KMS-11 (cell line): ENCODE measurements at regions not wholly inside any gene's neighbourhood (a gene's known extent, or its start where the extent isn't known, plus 50 kb on each side); places are given as distances from the start of the nearest gene placed in this dataset.

ENCODE experiments used
- H2AFZ ChIP-seq: fragments of 200-600 bp; sonication (generic); 2 replicates; pipeline ENCODE4 v1.6.1; 2016; ENCODE audit warnings: antibody characterized with exemption, mixed run types, low read depth
- H3K27ac ChIP-seq: fragments of 200-600 bp; sonication (generic); 2 replicates; pipeline ENCODE4 v1.6.1; 2016; ENCODE audit warnings: mild to moderate bottlenecking, mixed run types
- H3K27me3 ChIP-seq: fragments of 200-600 bp; sonication (generic); 2 replicates; pipeline ENCODE4 v1.6.1; 2017; ENCODE audit warnings: mild to moderate bottlenecking, low read depth, mixed run types, moderate library complexity; ENCODE audit not compliant: insufficient read depth
- H3K36me3 ChIP-seq: fragments of 200-600 bp; sonication (generic); 2 replicates; pipeline ENCODE4 v1.6.1; 2017; ENCODE audit warnings: mild to moderate bottlenecking, mixed run types; ENCODE audit not compliant: insufficient read depth
- H3K4me1 ChIP-seq: fragments of 200-600 bp; sonication (generic); 2 replicates; pipeline ENCODE4 v1.6.1; 2016; ENCODE audit warnings: mild to moderate bottlenecking, low read depth, mixed run types; ENCODE audit not compliant: poor library complexity, severe bottlenecking
- H3K4me2 ChIP-seq: fragments of 200-600 bp; sonication (generic); 2 replicates; pipeline ENCODE4 v1.7.0; 2016; ENCODE audit warnings: mild to moderate bottlenecking, mixed run types
- H3K4me3 ChIP-seq: fragments of 200-600 bp; sonication (generic); IDR thresholded peaks from 2 replicates; pipeline ENCODE4 v1.6.1; 2017; ENCODE audit warnings: low read depth, low read length, mixed read lengths; ENCODE audit not compliant: insufficient read depth
- H3K79me2 ChIP-seq: fragments of 200-600 bp; sonication (generic); 2 replicates; pipeline ENCODE4 v1.6.1; 2016; ENCODE audit warnings: low read depth, mixed run types; ENCODE audit not compliant: insufficient read depth
- H3K9ac ChIP-seq: fragments of 200-600 bp; sonication (generic); 2 replicates; pipeline ENCODE4 v1.6.1; 2016; ENCODE audit warnings: mild to moderate bottlenecking, mixed run types
- H4K20me1 ChIP-seq: fragments of 200-600 bp; sonication (generic); 2 replicates; pipeline ENCODE4 v1.6.1; 2016; ENCODE audit warnings: mild to moderate bottlenecking, mixed run types; ENCODE audit not compliant: insufficient read depth
- TF ChIP-seq, protein P1 (sequence below): fragments of 200-600 bp; sonication (generic); conservative IDR thresholded peaks from 2 replicates; pipeline ENCODE4 v1.6.1; 2017; ENCODE audit warnings: low read depth, mild to moderate bottlenecking, antibody characterized with exemption, low read length, moderate library complexity, mixed read lengths

DNA sequence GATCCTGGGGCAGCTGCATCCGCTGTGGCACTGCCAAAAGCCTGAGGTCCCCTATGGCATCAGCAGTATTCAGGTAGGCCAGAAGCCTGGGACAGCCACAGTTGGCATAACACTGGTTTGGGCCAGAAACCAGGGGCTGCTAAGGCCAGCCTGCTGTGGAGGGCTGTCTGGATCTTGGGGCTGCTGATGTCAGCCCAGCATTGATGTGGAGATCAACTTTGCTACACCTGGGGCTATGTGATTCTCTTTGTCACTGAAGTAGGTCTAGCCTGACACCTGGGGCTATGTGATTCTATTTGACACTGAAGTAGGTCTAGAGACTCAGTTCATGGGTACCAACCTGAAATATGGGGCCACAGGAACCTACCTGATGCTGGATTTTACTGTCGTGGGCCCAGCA is 411.5 kb downstream of the RASEF start:
- H3K4me2 ChIP-seq = no peak overlapping the region
- TF ChIP-seq, protein P1, sequence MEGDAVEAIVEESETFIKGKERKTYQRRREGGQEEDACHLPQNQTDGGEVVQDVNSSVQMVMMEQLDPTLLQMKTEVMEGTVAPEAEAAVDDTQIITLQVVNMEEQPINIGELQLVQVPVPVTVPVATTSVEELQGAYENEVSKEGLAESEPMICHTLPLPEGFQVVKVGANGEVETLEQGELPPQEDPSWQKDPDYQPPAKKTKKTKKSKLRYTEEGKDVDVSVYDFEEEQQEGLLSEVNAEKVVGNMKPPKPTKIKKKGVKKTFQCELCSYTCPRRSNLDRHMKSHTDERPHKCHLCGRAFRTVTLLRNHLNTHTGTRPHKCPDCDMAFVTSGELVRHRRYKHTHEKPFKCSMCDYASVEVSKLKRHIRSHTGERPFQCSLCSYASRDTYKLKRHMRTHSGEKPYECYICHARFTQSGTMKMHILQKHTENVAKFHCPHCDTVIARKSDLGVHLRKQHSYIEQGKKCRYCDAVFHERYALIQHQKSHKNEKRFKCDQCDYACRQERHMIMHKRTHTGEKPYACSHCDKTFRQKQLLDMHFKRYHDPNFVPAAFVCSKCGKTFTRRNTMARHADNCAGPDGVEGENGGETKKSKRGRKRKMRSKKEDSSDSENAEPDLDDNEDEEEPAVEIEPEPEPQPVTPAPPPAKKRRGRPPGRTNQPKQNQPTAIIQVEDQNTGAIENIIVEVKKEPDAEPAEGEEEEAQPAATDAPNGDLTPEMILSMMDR = no peak

GRCh38 chr9:82665324-82665723 is 397.6 kb downstream of the RASEF start:
- H3K27ac ChIP-seq = no peak overlapping the region
- no peak overlapping the region for H3K4me2 ChIP-seq
- H2AFZ ChIP-seq = no peak overlapping the region
- H3K79me2 ChIP-seq = no peaks in the 10 kb centered on the region
- no peaks in the 10 kb centered on the region for H3K4me1 ChIP-seq
- H3K9ac ChIP-seq = no peak overlapping the region
- no peaks in the 10 kb centered on the region for H3K27me3 ChIP-seq
- no peaks in the 10 kb centered on the region for H4K20me1 ChIP-seq
- H3K4me3 ChIP-seq = no peak overlapping the region
- TF ChIP-seq, protein P1 = no peak
- no peaks in the 10 kb centered on the region for H3K36me3 ChIP-seq

More for the DNA sequence above, 411.5 kb downstream of the RASEF start:
- Histone ChIP-seq H3K4me1 (no peaks in the 10 kb centered on the region), H3K27me3 (no peaks in the 10 kb centered on the region), H3K9ac (no peak overlapping the region), H4K20me1 (no peaks in the 10 kb centered on the region), H3K4me3 (no peak overlapping the region), H2AFZ (no peak overlapping the region), H3K79me2 (no peaks in the 10 kb centered on the region), H3K27ac (no peak overlapping the region), H3K36me3 (no peaks in the 10 kb centered on the region)

DNA sequence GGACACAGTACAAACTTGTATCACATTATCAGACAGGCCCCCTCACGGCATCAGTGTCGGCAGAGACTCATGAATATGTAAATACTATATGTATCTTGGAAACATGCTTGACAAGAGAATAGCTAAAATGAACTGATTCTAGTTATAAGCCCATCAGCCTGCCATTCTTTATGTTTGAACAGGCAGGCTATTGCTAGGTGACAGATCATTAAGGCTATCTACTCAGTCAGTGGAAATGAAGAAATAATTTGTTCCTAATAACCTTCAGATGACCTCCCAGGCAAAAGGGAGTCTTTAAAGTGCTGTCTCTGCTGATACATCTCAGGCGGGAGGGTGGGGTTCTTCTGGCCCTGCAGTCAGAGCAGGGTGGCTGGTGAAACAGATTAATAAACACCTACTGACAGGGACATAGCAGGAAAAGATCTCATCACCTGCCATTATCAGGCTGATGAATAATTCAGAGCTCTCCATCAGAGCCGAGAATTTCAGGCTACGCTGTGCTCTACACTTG is 394.2 kb downstream of the RASEF start:
- Histone ChIP-seq H3K9ac (no peak overlapping the region), H4K20me1 (no peaks in the 10 kb centered on the region), H3K4me3 (no peak overlapping the region), H3K4me2 (no peak overlapping the region), H3K4me1 (no peaks in the 10 kb centered on the region), H2AFZ (no peak overlapping the region), H3K79me2 (no peaks in the 10 kb centered on the region), H3K27ac (no peak overlapping the region), H3K36me3 (no peaks in the 10 kb centered on the region), H3K27me3 (no peaks in the 10 kb centered on the region)
- TF ChIP-seq, protein P1 = no peak

DNA sequence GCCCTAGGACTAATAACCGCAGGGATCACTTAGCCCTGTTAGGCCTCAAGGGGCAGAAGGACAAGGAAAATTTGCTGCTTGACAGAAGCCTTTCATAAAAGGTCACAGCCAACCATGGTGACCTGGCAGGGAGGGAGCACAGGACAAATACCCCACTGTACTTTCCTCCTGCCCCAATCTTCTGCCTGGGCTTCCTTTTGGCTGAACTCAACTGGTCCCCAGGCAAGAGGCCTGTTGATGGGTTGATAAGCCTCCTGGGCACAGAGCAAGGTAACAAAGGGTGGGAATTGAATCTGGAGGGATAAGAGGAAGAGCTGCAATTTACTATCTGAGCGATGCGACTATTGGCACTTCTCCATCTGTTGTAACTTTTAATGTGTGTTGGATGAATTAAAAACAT is 392.9 kb downstream of the RASEF start:
- Histone ChIP-seq H3K4me1 (no peaks in the 10 kb centered on the region), H3K79me2 (no peaks in the 10 kb centered on the region), H3K4me2 (no peak overlapping the region), H3K4me3 (no peak overlapping the region), H3K9ac (no peak overlapping the region), H3K36me3 (no peaks in the 10 kb centered on the region), H2AFZ (no peak overlapping the region), H3K27me3 (no peaks in the 10 kb centered on the region), H4K20me1 (no peaks in the 10 kb centered on the region), H3K27ac (no peak overlapping the region)
- TF ChIP-seq, protein P1 = no peak
